Spleen (tissue), 11 donors: ENCODE measurements at regions not wholly inside any gene's neighbourhood (a gene's known extent, or its start where the extent isn't known, plus 50 kb on each side); places are given as distances from the start of the nearest gene placed in this dataset.

Experiments
- DNase-seq: peaks from one replicate; pipeline ENCODE4 v3.0.0-alpha.2; 2020
- H3K27ac ChIP-seq, 8 donors: fragments of 200-600 bp; sonication (generic) in 7 of 8; 1 replicate in 4 of 8; 2 replicates in 4 of 8; pipeline versions ENCODE4 v1.5.0 to v1.8.0; 2016 to 2021; ENCODE audit warnings: inconsistent platforms in 4 of 8, mild to moderate bottlenecking in 4 of 8, moderate library complexity in 1 of 8
- H3K27me3 ChIP-seq, 7 donors: fragments of 200-600 bp; sonication (generic) in 6 of 7; replicated peaks in 1 of 7; 1 replicate in 4 of 7; 2 replicates in 3 of 7; pipeline versions ENCODE4 v1.5.0 to v1.8.0; 2016 to 2021; ENCODE audit warnings: inconsistent platforms in 3 of 7, mild to moderate bottlenecking in 1 of 7
- H3K36me3 ChIP-seq, 6 donors: fragments of 200-600 bp; sonication (generic) in 5 of 6; 1 replicate in 4 of 6; 2 replicates in 2 of 6; pipeline versions ENCODE4 v1.5.0 to v1.8.0; 2016 to 2021; ENCODE audit warnings: inconsistent platforms in 2 of 6
- H3K4me1 ChIP-seq, 6 donors: fragments of 200-600 bp; sonication (generic) in 5 of 6; 1 replicate in 3 of 6; 2 replicates in 3 of 6; pipeline versions ENCODE4 v1.5.0 to v1.8.0; 2016 to 2021; ENCODE audit warnings: inconsistent platforms in 3 of 6
- H3K4me3 ChIP-seq, 8 donors: fragments of 200-600 bp; sonication (generic) in 7 of 8; 1 replicate in 4 of 8; 2 replicates in 4 of 8; pipeline versions ENCODE4 v1.5.0 to v1.8.0; 2016 to 2021; ENCODE audit warnings: inconsistent platforms in 4 of 8, mild to moderate bottlenecking in 4 of 8, moderate library complexity in 2 of 8
- H3K9me3 ChIP-seq, 8 donors: fragments of 200-600 bp; sonication (generic) in 7 of 8; 1 replicate in 4 of 8; 2 replicates in 4 of 8; pipeline versions ENCODE4 v1.5.0 to v1.8.0; 2016 to 2021; ENCODE audit warnings: inconsistent platforms in 4 of 8
- CTCF ChIP-seq, 11 experiments: fragments of 200-600 bp in 7 of 11; fragments of 450-650 bp in 4 of 11; sonication (generic) in 4 of 11; IDR thresholded peaks in 8 of 11; conservative IDR thresholded peaks in 3 of 11; 1 replicate in 7 of 11; 2 replicates in 4 of 11; pipeline versions ENCODE4 v1.4.0 to v1.8.0; 2016 to 2021; ENCODE audit warnings: antibody characterized with exemption in 11 of 11, inconsistent platforms in 4 of 11, mild to moderate bottlenecking in 1 of 11
- POLR2A ChIP-seq, 3 donors: fragments of 450-650 bp; IDR thresholded peaks; one replicate each; pipeline ENCODE4 v1.5.1; 2017; ENCODE audit warnings: antibody characterized with exemption in 3 of 3, mild to moderate bottlenecking in 1 of 3
- POLR2AphosphoS5 ChIP-seq, 3 donors: sonication (generic); formaldehyde crosslinking; IDR thresholded peaks; one replicate each; pipeline ENCODE4 v1.5.1; 2017; ENCODE audit warnings: antibody characterized with exemption in 3 of 3
- WGBS, 5 donors: extraction: QIAGEN DNeasy Blood & Tissue Kit in 3 of 5; methylation state at CpG; one replicate each; pipeline versions ENCODE4 v1.1.5 to v1.1.7; 2013 to 2018; 5-methylcytosine and 5-hydroxymethylcytosine counted together
- intact Hi-C: fragments of 100-400 bp; cut with DNase I; formaldehyde crosslinking; loops from one replicate; pipeline ENCODE4 v1.15.0; 2023; ENCODE audit warnings: low total_unique reads
- donor health status: healthy with polysubstance abuse.
- donor health status: DM: no; HTN: no; CAD: no; lungs with moderate emphysema.
- donor health status: DM: no; HTN: no; CAD: no.
- donor health status: Bipolar disorder and iron deficiency.
- donor health status: healthy.
- donor health status: DM: no; HTN: no; CAD: no.
- donor health status: DM: yes; HTN: yes; CAD: no.

GRCh38 chr7:131219312-131220041 is 108.2 kb upstream of the MKLN1 start:
- H3K27ac ChIP-seq: peak overlapping the region in 7 of 8 donors; percentile 46 to 84 (median 53)
- no peaks in the 10 kb centered on the region for H3K27me3 ChIP-seq
- no peaks in the 10 kb centered on the region for H3K36me3 ChIP-seq
- 27 to 36% (median 34%) methylated on average over 8 of the region's 8 CpGs for WGBS, 5 donors
- intact Hi-C loops: no loop called here
- H3K9me3 ChIP-seq: no peaks in the 10 kb centered on the region
- peaks cover 3 to 21% (median 12%) of the 10 kb centered on the region in 6 donors for H3K4me1 ChIP-seq
- peak overlapping the region in 1 of 8 donors; percentile 25 for H3K4me3 ChIP-seq
- DNase-seq: no peak
- TF ChIP-seq POLR2A (IDR thresholded peaks at IDR 0.05): no peak
- TF ChIP-seq POLR2AphosphoS5 (IDR thresholded peaks at IDR 0.05): no peak
- no peak for TF ChIP-seq CTCF (IDR thresholded peaks at IDR 0.05 in 8 of 11, conservative IDR thresholded peaks at IDR 0.05 in 3 of 11)

- TF ChIP-seq POLR2AphosphoS5 (IDR thresholded peaks at IDR 0.05) (no peak), POLR2A (IDR thresholded peaks at IDR 0.05) (no peak), CTCF (IDR thresholded peaks at IDR 0.05 in 8 of 11, conservative IDR thresholded peaks at IDR 0.05 in 3 of 11) (no peak)
- Histone ChIP-seq H3K4me3 (no peak overlapping the region), H3K27ac (no peak overlapping the region), H3K9me3 (no peaks in the 10 kb centered on the region), H3K36me3 (no peaks in the 10 kb centered on the region), H3K4me1 (peaks cover 3 to 21% (median 14%) of the 10 kb centered on the region in 6 donors), H3K27me3 (no peaks in the 10 kb centered on the region)
- 83 to 98% (median 97%) methylated on average over 3 of the region's 3 CpGs for WGBS, 5 donors
- intact Hi-C loops: no loop called here
- no peak for DNase-seq
Measured at GRCh38 chr7:131221061-131221460, 106.6 kb upstream of the MKLN1 start.

GRCh38 chr7:131222171-131222570 is 105.5 kb upstream of the MKLN1 start:
- no peaks in the 10 kb centered on the region for H3K27me3 ChIP-seq
- H3K4me1 ChIP-seq: peaks cover 3 to 24% (median 16%) of the 10 kb centered on the region in 6 donors
- DNase-seq: no peak
- WGBS, 5 donors: 57 to 81% (median 74%) methylated on average over 2 of the region's 2 CpGs
- no peak overlapping the region for H3K4me3 ChIP-seq
- H3K36me3 ChIP-seq: no peaks in the 10 kb centered on the region
- H3K27ac ChIP-seq: no peak overlapping the region
- TF ChIP-seq CTCF (IDR thresholded peaks at IDR 0.05 in 8 of 11, conservative IDR thresholded peaks at IDR 0.05 in 3 of 11): no peak
- TF ChIP-seq POLR2A (IDR thresholded peaks at IDR 0.05): no peak
- no peak for TF ChIP-seq POLR2AphosphoS5 (IDR thresholded peaks at IDR 0.05)
- intact Hi-C loops: no loop called here
- no peaks in the 10 kb centered on the region for H3K9me3 ChIP-seq

- WGBS, 5 donors: 84 to 100% (median 97%) methylated on average over 3 of the region's 3 CpGs
- no peak for DNase-seq
- H3K4me1 ChIP-seq: peaks cover 3 to 24% (median 16%) of the 10 kb centered on the region in 6 donors
- no peak overlapping the region for H3K4me3 ChIP-seq
- intact Hi-C loops: no loop called here
- no peaks in the 10 kb centered on the region for H3K36me3 ChIP-seq
- H3K9me3 ChIP-seq: no peaks in the 10 kb centered on the region
- H3K27ac ChIP-seq: no peak overlapping the region
- H3K27me3 ChIP-seq: no peaks in the 10 kb centered on the region
- TF ChIP-seq CTCF (IDR thresholded peaks at IDR 0.05 in 8 of 11, conservative IDR thresholded peaks at IDR 0.05 in 3 of 11): no peak
- no peak for TF ChIP-seq POLR2A (IDR thresholded peaks at IDR 0.05)
- TF ChIP-seq POLR2AphosphoS5 (IDR thresholded peaks at IDR 0.05): no peak
Measured at GRCh38 chr7:131223151-131223550, 104.5 kb upstream of the MKLN1 start.
